ENCODE measurements at regions not wholly inside any gene's neighbourhood (a gene's known extent, or its start where the extent isn't known, plus 50 kb on each side); places are given as distances from the start of the nearest gene placed in this dataset.

DNA sequence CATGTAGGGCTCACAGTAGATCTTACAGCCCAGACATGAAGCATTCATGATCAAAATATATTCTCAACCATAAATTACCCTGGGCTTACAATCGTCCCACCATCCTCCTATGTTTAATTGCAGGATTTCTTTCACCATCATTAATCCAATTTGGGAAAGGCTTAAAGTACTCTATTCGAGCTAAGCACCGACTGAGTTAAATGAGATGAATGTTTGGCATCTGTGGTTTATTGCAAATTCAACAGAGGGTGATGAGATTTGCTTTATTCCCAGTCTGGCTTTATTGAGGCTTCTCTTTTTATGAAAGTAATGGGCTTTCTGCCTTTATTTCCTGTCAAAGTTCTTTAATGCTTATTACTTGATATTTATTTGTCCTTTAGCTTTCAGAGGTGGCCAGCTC is 159.0 kb downstream of the METTL4 start:
- H4K12ac ChIP-seq (ENCODE audit: low read depth, low read length): no peak overlapping the region
- no peaks in the 10 kb centered on the region for H3K27me3 ChIP-seq (ENCODE audit: insufficient read depth, low read length)
- H3K23ac ChIP-seq (ENCODE audit: low read length): no peak overlapping the region
- H4K8ac ChIP-seq (ENCODE audit: low read depth, low read length): no peak overlapping the region
- no peaks in the 10 kb centered on the region for H3K4me1 ChIP-seq (ENCODE audit: control insufficient read depth in 1 of 2, insufficient read depth in 2 of 2, low read length in 2 of 2)
- no peak overlapping the region for H3K27ac ChIP-seq (ENCODE audit: low read depth, low read length)
- no peak overlapping the region for H3K14ac ChIP-seq (ENCODE audit: low read length)
- H3K9me3 ChIP-seq (ENCODE audit: insufficient read depth, low read depth, low read length): no peaks in the 10 kb centered on the region
- DNase-seq: no peak
- no peak overlapping the region for H4K91ac ChIP-seq (ENCODE audit: low read depth, low read length)
- no peak overlapping the region for H3K9ac ChIP-seq (ENCODE audit: low read length)
- no peak overlapping the region for H3K4ac ChIP-seq (ENCODE audit: low read depth, low read length)
- H2BK120ac ChIP-seq (ENCODE audit: insufficient read depth, low read length, poor library complexity): no peak overlapping the region
- H3K79me2 ChIP-seq (ENCODE audit: control insufficient read depth, insufficient read depth, low read length, poor library complexity): no peaks in the 10 kb centered on the region
- no peaks in the 10 kb centered on the region for H3K36me3 ChIP-seq (ENCODE audit: control insufficient read depth in 1 of 2, insufficient read depth in 2 of 2, low read length in 2 of 2)
- H2AFZ ChIP-seq (ENCODE audit: insufficient read depth, low read length, poor library complexity): no peak overlapping the region
- no CpG with 5 or more reads among the region's 3 CpGs for WGBS (ENCODE audit: extremely low coverage, insufficient coverage, insufficient read length)
- no peak overlapping the region for H3K4me3 ChIP-seq (ENCODE audit: low read depth, low read length)
- H3K79me1 ChIP-seq (ENCODE audit: low read length): no peaks in the 10 kb centered on the region
- no peak overlapping the region for H2BK5ac ChIP-seq (ENCODE audit: low read depth, low read length, poor library complexity)
- H2BK12ac ChIP-seq (ENCODE audit: low read length): no peak overlapping the region
- no peak overlapping the region for H2AK5ac ChIP-seq (ENCODE audit: low read length)
- no peak overlapping the region for H3K18ac ChIP-seq (ENCODE audit: low read length)
- H3K4me2 ChIP-seq (ENCODE audit: low read length): no peak overlapping the region

DNA sequence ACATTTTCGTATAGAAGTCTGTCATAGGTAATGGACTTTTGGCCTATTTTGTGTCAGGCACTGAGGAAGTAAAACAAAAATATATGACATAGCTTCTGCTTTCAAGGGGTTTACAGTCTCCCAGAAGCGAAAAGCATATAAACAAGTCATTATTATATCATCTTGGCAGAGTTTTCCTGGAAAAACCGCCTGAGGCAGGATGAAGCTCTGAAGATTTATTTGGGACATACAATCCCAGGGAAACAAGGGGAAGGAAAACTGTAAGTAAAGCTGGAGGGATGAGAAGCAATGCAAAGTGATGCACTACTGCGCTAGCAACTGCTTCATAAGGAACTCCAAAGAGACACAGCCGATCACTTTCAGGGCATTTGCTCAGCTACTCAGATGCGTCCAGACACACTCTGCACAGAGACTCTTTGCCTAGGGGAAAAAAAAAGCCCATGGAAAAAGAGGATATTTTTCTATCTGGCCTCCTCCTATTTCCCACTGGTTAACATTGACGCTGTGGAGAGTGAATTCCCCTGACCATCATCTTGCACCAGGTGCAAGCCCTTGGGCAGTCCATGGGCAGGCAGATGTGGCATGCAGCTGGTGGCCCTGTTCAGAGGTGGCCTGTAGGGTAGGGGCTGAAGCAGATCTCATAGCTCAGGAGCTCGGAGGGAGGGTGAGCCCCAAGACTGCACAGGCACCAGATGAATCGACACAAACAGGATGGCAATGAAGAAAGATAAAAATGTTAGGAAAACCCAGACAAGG is 158.1 kb downstream of the METTL4 start:
- H3K9ac ChIP-seq (ENCODE audit: low read length): no peak overlapping the region
- H3K36me3 ChIP-seq (ENCODE audit: control insufficient read depth in 1 of 2, insufficient read depth in 2 of 2, low read length in 2 of 2): no peaks in the 10 kb centered on the region
- H4K8ac ChIP-seq (ENCODE audit: low read depth, low read length): no peak overlapping the region
- H2AFZ ChIP-seq (ENCODE audit: insufficient read depth, low read length, poor library complexity): no peak overlapping the region
- H3K9me3 ChIP-seq (ENCODE audit: insufficient read depth, low read depth, low read length): no peaks in the 10 kb centered on the region
- DNase-seq: peak; percentile 7 to 33
- WGBS (ENCODE audit: extremely low coverage, insufficient coverage, insufficient read length): no CpG with 5 or more reads among the region's 9 CpGs
- no peak overlapping the region for H3K14ac ChIP-seq (ENCODE audit: low read length)
- no peak overlapping the region for H3K4ac ChIP-seq (ENCODE audit: low read depth, low read length)
- no peak overlapping the region for H2BK120ac ChIP-seq (ENCODE audit: insufficient read depth, low read length, poor library complexity)
- H4K91ac ChIP-seq (ENCODE audit: low read depth, low read length): no peak overlapping the region
- H2AK5ac ChIP-seq (ENCODE audit: low read length): no peak overlapping the region
- no peak overlapping the region for H3K23ac ChIP-seq (ENCODE audit: low read length)
- H3K79me1 ChIP-seq (ENCODE audit: low read length): no peaks in the 10 kb centered on the region
- no peak overlapping the region for H2BK12ac ChIP-seq (ENCODE audit: low read length)
- no peak overlapping the region for H4K12ac ChIP-seq (ENCODE audit: low read depth, low read length)
- H3K27me3 ChIP-seq (ENCODE audit: insufficient read depth, low read length): no peaks in the 10 kb centered on the region
- no peak overlapping the region for H3K18ac ChIP-seq (ENCODE audit: low read length)
- no peak overlapping the region for H3K4me2 ChIP-seq (ENCODE audit: low read length)
- H3K27ac ChIP-seq (ENCODE audit: low read depth, low read length): no peak overlapping the region
- no peak overlapping the region for H3K4me3 ChIP-seq (ENCODE audit: low read depth, low read length)
- no peaks in the 10 kb centered on the region for H3K79me2 ChIP-seq (ENCODE audit: control insufficient read depth, insufficient read depth, low read length, poor library complexity)
- H3K4me1 ChIP-seq (ENCODE audit: control insufficient read depth in 1 of 2, insufficient read depth in 2 of 2, low read length in 2 of 2): no peaks in the 10 kb centered on the region
- no peak overlapping the region for H2BK5ac ChIP-seq (ENCODE audit: low read depth, low read length, poor library complexity)

DNA sequence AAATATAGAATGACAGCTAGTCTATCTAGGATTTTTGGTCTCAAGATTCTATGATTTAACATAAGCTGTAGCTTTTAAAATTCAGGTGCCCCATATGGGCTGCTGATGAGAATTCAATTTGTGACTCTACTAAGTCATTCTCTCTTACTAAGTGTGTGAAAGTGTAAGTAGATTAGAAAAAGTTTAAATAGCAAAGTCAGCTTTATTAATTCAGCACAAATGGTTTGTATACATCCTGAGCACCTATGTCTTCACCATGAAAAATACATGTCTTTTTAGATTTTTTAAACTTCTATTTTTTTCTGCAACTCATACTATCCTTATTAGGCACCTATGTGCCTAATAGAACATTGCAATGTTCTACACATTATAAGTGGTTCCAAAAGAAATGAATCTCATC is 157.1 kb downstream of the METTL4 start:
- Histone ChIP-seq H3K9ac (ENCODE audit: low read length) (no peak overlapping the region), H3K4me1 (ENCODE audit: control insufficient read depth in 1 of 2, insufficient read depth in 2 of 2, low read length in 2 of 2) (no peaks in the 10 kb centered on the region), H2AFZ (ENCODE audit: insufficient read depth, low read length, poor library complexity) (no peak overlapping the region), H3K79me2 (ENCODE audit: control insufficient read depth, insufficient read depth, low read length, poor library complexity) (no peaks in the 10 kb centered on the region), H4K12ac (ENCODE audit: low read depth, low read length) (no peak overlapping the region), H3K18ac (ENCODE audit: low read length) (no peak overlapping the region), H3K27me3 (ENCODE audit: insufficient read depth, low read length) (no peaks in the 10 kb centered on the region), H3K4me3 (ENCODE audit: low read depth, low read length) (no peak overlapping the region), H2AK5ac (ENCODE audit: low read length) (no peak overlapping the region), H3K9me3 (ENCODE audit: insufficient read depth, low read depth, low read length) (no peaks in the 10 kb centered on the region), H3K36me3 (ENCODE audit: control insufficient read depth in 1 of 2, insufficient read depth in 2 of 2, low read length in 2 of 2) (no peaks in the 10 kb centered on the region), H3K4ac (ENCODE audit: low read depth, low read length) (no peak overlapping the region), H2BK12ac (ENCODE audit: low read length) (no peak overlapping the region), H3K14ac (ENCODE audit: low read length) (no peak overlapping the region), H2BK120ac (ENCODE audit: insufficient read depth, low read length, poor library complexity) (no peak overlapping the region), H3K79me1 (ENCODE audit: low read length) (no peaks in the 10 kb centered on the region), H3K23ac (ENCODE audit: low read length) (no peak overlapping the region), H3K4me2 (ENCODE audit: low read length) (no peak overlapping the region), H2BK5ac (ENCODE audit: low read depth, low read length, poor library complexity) (no peak overlapping the region), H4K91ac (ENCODE audit: low read depth, low read length) (no peak overlapping the region), H3K27ac (ENCODE audit: low read depth, low read length) (no peak overlapping the region), H4K8ac (ENCODE audit: low read depth, low read length) (no peak overlapping the region)
- no peak for DNase-seq

DNA sequence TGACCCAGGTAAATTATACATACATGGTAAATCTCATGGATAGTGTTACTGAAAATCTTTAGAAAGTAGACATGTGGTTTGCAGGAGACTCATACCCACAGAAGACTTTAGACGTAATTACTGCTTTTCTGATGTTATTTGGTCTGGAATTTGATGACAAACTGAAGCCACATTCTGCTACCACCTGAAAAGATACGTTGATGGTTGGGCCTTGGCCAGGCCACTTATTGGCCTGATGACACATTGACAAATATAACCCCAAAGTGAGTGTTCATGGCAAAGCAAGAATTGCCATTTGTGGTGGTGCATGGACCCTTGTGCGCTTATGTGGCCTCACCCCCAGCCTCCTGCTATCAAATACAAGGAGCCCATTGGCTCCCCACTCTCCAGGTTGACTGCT is 155.6 kb downstream of the METTL4 start:
- Histone ChIP-seq H4K8ac (ENCODE audit: low read depth, low read length) (no peak overlapping the region), H3K4ac (ENCODE audit: low read depth, low read length) (no peak overlapping the region), H3K36me3 (ENCODE audit: control insufficient read depth in 1 of 2, insufficient read depth in 2 of 2, low read length in 2 of 2) (no peaks in the 10 kb centered on the region), H2BK120ac (ENCODE audit: insufficient read depth, low read length, poor library complexity) (no peak overlapping the region), H2AK5ac (ENCODE audit: low read length) (no peak overlapping the region), H3K4me1 (ENCODE audit: control insufficient read depth in 1 of 2, insufficient read depth in 2 of 2, low read length in 2 of 2) (no peaks in the 10 kb centered on the region), H2BK5ac (ENCODE audit: low read depth, low read length, poor library complexity) (no peak overlapping the region), H3K4me3 (ENCODE audit: low read depth, low read length) (no peak overlapping the region), H4K12ac (ENCODE audit: low read depth, low read length) (no peak overlapping the region), H3K9me3 (ENCODE audit: insufficient read depth, low read depth, low read length) (no peaks in the 10 kb centered on the region), H3K18ac (ENCODE audit: low read length) (no peak overlapping the region), H2AFZ (ENCODE audit: insufficient read depth, low read length, poor library complexity) (no peak overlapping the region), H3K14ac (ENCODE audit: low read length) (no peak overlapping the region), H3K27ac (ENCODE audit: low read depth, low read length) (no peak overlapping the region), H2BK12ac (ENCODE audit: low read length) (no peak overlapping the region), H3K79me2 (ENCODE audit: control insufficient read depth, insufficient read depth, low read length, poor library complexity) (no peaks in the 10 kb centered on the region), H3K9ac (ENCODE audit: low read length) (no peak overlapping the region), H4K91ac (ENCODE audit: low read depth, low read length) (no peak overlapping the region), H3K27me3 (ENCODE audit: insufficient read depth, low read length) (no peaks in the 10 kb centered on the region), H3K4me2 (ENCODE audit: low read length) (no peak overlapping the region), H3K79me1 (ENCODE audit: low read length) (no peaks in the 10 kb centered on the region), H3K23ac (ENCODE audit: low read length) (no peak overlapping the region)
- DNase-seq: no peak
- no CpG with 5 or more reads among the region's 3 CpGs for WGBS (ENCODE audit: extremely low coverage, insufficient coverage, insufficient read length)

Data from trophoblast cell (in vitro differentiated cells and primary cell).